HG03378 (cell line): ENCODE measurements at regions not wholly inside any gene's neighbourhood (a gene's known extent, or its start where the extent isn't known, plus 50 kb on each side); places are given as distances from the start of the nearest gene placed in this dataset.

ENCODE experiments used
- ATAC-seq: cut with Tn5 transposase; IDR thresholded peaks from one replicate; pipeline ENCODE4 v1.9.1; 2021; ENCODE audit warnings: mild to moderate bottlenecking, moderate library complexity; ENCODE audit not compliant: unreplicated experiment

DNA sequence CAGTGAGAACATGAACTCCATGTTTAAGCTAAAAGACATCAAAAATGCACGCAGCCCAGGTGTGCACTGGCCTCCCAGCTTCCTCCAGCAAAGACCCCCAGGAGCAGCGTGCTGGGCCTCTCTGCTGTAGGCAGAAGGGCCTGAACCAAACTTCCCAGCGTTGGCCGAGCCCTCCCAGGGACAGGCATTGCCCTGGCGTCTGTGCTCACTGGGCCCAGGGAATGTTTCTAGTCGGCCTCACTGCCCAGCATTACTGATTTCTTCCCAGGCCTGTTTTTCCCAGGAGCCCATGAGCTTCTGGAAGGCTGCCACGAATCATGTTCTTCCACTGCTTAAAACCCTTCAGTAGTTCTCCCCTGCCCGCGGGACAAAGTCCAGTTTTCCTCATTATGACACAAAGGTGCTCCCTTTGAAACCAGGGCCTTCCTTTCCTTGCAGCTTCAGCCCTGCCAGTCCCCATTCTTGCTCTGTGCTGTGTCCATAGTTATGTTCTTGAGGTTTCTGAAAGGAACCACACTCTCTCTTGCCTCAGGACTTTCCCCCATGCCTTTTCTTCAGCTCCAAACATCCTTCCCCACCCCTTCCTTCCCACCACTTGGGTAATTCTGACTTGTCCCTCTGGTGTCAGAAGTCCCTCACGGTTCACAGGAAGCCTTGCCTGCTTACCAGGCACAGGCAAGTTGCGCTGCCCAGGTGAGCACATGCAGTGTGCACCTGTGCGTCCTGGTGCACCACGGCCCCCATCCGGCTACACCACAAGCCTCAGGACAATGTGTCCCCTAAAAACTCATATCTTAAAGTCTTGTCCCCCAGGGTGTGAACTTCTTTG, 93.4 kb upstream of the ENPP6 start:
- ATAC-seq: no peak

DNA sequence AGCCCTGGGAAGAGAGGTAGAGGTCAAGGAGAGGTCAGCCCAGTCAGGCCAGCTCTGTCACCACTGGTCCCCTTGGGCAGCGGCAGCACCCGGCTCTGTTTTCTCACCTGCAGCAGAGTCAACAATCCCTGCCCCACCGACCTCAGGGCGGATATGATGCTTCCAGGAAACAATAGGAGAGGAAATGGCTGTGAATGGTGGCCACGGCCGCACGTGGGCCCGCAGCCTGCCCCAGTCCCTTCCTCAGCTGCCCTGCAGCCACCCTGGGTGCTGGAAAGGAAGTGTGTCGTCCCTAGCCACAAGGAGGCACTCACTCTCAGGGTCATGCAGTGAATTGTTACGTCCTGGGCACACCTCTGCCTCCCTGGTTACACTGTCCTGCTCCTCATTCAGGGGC, 92.5 kb upstream of the ENPP6 start:
- ATAC-seq: no peak

DNA sequence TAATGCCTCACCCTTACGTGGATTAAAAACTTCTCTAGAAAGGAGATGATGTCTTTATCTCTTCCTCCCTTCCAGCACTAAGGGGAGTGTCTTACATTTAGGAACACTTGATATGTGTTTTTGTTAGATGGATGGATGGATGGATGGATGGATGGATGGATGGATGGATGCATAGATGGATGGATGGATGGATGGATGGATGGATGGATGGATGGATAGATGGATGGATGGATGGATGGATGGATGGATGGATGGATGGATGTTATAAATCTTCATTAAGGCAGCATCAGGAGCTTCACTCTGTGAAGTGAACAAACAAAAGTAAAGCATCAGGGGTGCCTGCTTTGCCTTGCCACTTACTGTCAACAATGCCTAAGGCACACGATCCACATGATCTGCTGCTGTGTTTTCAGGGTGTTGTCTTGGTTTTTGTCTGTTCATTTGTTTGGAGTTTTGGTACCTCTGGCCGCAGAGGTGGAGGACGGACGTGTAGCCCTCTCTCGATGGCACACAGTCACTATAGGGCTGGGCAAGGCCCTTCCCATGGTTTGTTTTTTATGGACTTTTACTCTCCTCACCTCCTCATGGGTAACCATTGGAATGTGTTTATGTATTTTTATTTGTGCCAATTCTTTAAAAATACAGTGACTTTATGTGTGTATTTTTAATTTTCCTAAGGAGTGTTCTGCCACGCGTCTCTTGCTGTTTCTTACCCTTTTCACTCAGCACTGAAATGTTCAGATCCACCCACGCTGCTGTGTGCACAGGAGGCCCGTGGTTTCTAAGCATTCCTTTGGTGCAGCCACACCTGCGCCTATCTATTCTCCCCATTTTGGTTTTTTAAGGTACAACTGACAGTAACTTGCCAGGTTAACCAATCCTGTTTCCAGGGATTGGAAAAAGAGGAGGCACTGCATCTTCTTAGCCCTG, 91.8 kb upstream of the ENPP6 start:
- ATAC-seq: no peak

DNA sequence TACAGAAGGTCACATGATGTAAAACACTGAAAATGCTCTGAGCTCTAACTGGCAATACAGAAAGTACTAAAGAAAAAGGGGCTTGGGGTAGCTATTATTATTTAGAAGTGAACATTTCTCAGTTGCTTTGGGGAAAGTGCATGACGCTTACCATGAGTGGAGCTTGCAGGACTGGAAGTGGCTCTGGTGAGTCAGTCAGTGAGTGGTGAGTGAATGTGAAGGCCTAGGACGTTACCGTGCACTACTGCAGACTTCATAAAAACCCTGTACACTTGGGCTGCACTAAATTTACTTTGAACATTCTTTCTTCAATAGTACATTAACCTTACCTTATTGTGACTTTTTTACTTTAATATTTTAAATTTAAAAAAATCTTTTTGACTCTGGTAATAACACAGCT, 89.3 kb upstream of the ENPP6 start:
- no peak for ATAC-seq

DNA sequence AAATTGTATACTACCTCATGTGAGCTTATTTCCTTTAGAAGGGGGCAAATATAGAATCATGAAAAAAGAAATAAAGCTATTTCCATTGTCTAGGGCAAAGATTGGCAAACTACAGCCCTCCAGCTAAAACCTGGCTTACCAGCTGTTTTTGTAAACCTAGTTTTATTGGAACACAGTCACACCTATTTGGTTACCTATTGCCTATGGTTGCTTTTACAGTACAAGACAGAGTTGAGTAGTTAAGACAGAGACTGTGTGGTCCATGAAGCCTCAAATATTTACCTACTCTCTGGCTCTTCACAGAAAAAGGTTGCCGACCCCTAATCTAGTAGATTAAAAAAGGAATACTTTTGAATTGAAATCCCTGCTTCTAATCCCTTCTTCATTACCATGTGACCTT, 88.8 kb upstream of the ENPP6 start:
- ATAC-seq: no peak

DNA sequence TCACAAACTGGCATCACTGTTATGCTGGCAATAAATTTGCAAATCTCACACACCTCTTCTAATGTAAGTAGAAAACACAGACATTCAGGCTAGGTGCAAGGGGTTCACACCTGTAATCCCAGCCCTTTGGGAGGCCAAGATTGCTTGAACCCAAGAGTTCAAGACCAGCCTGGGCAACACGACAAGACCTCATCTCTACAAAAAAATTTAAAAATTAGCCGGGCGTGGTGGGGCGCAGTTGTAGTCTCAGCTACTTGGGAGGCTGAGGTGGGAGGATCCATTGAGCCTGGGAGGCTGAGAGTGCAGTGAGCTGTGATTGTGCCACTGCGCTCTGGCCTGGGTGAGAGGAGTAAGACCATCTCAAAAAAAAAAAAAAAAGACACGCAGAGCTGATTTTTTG, 83.1 kb upstream of the ENPP6 start:
- ATAC-seq: no peak

DNA sequence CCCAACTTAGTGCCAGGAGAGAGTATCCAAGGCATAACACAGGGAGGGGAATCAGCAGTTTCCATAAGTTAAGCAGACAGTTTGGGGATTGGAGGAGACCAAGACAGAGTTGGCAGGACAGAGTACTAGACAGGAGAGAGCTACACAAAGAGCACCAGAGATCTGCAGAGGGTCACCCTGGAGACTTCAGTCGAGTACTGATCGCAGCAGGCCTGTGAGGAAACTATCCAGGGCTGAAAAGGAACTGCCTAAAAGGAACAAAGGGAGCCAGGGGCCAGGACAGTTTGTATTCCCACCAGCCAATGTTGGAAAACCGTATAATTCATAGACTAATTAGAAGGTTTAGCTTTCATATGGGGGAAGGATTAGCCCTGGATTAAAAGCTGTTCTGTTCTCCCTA, 80.6 kb upstream of the ENPP6 start:
- no peak for ATAC-seq

DNA sequence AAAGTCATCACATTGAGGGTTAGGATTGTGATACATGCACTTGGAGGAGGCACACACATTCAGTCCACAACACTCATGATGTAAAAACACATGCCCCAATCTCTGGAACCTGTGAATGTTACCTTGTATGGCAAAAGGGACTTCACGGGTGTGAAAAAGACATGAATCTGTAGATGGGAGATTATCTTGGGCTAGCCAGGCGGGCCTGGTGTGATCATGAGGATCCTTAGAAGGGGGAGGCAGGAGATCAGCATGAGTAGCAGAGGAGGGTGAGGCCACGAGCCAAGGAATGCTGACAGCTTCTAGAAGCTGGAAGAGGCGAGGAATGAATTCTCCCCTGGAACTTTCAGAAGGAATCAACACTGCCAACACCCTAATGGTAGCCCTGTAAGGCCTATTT, 77.5 kb upstream of the ENPP6 start:
- ATAC-seq: no peak

DNA sequence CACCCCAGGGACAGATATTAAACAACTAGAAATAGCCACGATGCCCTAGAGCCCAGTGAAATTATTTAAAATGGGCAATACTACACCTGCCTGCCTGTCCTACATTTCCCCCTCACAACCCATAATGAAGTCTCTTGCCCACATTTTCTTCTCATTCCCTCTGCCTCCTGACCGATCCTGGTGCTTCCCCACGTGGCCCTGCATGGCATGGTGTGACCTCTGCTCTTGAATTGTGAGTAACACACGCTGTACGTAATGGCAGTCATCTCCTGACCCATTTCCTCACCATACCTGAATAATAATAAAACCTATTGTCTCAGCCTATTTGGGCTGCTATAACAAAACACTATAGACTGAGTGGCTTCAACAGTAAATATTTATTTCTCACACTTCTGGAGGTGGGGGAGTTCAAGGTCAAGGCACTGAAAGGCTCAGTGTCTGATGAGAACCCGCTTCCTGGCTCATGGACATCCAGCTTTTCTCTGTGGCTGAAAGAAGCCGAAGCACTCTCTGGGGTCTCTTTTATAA, 77.0 kb upstream of the ENPP6 start:
- no peak for ATAC-seq

DNA sequence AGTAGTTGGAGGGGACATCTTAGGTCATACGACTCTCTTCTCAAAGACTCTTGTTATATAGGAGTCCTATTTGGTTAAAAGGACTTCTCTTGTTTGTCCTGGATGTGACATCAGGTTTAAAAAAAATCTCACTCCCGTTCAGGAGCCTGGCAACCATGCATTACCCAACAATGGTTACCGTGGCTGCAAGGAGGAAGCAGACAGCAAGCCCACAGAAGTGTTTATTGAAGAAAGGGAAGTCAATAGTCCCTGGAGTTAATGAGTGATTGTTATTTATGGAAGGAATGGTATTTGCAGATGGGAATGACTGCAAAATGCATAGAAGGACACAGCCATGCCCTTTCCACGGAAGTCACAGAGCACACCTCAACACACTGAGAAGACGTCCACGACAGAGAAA, 75.9 kb upstream of the ENPP6 start:
- ATAC-seq: no peak

DNA sequence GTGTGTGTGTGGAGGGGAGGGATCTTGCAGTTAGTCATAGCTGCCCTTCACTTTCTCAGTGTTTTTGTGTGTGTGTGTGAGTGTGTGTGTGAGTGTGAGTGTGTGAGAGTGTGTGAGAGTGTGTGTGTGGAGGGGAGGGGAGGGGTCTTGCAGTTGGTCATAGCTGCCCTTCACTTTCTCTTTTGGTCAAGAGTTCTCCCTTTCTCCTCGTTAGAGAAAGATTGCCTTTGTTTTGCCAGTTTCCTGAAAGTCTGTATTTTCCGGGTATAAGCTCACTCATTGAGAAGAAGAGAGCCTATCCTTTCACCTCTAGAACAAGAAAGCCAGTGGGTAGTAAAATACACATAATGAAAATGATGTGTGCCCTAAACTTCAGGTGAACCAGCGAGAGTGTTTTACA, 75.2 kb upstream of the ENPP6 start:
- ATAC-seq: no peak

DNA sequence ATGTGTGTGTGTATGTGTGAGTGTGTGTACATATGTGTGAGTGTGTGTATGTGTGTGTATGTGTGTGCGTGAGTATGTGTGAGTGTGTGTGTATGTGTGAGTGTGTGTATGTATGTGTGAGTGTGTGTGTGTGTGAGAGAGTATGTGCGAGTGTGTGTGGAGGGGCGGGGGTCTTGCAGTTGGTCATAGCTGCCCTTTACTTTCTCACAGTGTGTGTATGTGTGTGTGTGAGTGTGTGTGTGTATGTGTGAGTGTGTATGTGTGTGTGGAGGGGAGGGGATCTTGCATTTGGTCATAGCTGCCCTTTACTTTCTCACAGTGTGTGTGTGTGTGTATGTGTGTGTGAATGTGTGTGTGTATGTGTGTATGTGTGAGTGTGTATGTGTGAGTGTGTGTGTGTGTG, 74.8 kb upstream of the ENPP6 start:
- ATAC-seq: no peak

DNA sequence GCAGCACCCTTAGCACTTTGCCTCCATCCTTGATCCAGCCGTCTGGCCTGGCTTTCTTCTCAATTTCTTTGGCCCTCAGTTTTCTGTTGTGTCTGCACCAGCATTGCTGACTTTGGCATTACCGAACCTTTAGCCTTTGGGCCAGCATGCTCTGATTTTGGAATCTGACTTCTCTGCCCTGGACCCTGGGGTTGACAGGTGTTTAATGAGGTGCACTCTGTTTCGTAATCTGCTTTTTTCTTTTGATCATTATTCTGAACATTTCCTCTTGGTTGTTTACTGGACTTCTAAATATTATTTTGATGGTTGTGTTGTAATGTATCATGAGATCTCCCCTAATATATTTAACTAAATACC, 71.5 kb upstream of the ENPP6 start:
- ATAC-seq: no peak

DNA sequence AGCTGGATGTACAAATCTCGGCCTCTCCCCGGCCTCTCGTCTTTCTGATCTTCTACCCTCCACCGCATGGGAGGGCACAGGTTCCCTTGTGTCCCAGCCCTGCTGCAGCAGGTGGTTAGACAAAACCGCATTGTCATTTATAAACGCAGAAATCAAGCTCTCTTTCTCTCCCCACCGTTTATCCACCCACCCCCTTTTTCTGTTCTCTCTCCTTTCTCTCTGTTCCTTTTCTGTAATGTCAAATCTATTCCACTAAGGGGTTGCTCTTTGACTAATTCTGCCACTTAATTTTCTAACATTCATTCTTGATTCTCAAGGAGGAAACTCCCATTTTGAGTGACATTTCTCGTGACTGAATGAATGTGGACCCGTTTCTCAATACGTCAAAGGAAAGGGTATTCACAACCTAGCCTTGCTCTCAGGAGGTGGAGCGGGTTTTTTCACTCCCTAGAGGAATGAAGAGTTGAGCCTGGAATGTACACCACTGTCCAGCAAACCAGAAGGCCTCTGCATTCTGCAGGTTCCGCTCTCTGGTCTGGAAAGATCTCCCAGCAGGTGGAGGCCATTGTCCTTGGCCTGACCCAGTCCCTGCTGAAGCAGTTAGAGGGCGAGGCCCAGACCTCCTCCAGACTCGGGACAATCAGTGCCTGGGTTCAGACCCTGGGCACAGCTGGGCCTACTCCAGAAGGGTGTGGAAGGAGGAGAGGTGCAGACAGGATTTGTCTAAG, 70.9 kb upstream of the ENPP6 start:
- peak; percentile 57 for ATAC-seq

DNA sequence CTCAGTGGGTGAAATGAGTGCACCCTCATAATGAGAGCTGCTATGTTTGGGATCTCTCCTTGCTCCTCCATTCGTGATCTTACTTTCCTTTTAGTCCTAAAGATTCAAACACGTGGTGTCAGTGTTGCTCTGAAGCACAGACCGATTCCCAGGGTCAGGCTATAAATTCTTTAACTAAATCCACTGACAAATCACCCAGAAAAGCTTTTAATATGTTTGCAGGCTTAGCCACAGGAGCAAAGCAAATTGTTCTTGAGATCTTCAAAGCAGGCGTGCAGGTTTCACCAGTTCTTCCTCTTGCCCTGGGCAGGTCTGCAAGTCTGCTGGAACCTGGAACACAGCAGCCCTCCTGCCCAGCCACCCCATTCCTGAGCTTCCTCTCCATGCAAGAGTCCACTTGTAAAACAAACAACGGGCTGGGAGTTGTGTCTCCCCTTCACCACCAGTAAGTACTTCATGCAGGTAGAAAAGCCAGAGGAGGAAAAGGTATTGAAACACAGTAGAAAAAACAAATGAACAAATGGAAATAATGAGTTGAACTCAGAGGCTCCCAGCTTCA, 70.1 kb upstream of the ENPP6 start:
- no peak for ATAC-seq

DNA sequence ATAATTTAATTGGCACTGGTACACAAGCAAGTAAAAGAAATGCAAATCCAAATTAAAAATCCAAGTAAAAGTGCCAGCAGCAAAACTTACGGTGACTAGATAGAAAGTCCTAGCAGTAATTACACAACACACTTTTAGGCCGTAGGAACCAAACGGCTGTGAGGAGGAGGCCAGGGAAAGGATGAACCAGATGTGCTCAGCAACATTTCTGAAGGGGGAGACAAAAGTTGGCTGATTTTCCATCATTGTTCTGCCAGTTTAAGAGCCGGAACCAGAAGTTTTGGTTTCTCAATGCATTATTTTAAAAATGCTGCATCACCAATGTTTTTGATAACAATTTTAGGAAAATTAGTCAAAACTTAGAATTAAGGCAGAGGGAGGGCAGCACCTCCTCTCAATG, 68.7 kb upstream of the ENPP6 start:
- no peak for ATAC-seq

DNA sequence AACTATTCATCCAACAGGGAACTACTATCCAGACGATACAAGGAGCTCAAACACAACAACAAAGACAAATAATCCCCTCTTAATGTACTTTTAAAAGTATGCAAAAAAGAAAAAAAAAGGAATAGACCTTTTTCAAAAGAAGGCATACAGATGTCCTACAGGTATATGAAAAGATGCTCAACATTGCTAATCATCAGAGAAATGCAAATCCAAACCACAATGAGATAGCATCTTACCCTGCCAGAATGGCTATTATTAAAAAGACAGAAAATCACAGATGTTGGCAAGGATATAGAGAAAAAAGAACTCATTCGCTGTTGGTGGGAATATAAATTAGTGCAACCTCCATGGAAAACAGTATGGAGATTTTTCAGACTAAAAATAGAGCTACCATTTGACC, 67.1 kb upstream of the ENPP6 start:
- no peak for ATAC-seq

DNA sequence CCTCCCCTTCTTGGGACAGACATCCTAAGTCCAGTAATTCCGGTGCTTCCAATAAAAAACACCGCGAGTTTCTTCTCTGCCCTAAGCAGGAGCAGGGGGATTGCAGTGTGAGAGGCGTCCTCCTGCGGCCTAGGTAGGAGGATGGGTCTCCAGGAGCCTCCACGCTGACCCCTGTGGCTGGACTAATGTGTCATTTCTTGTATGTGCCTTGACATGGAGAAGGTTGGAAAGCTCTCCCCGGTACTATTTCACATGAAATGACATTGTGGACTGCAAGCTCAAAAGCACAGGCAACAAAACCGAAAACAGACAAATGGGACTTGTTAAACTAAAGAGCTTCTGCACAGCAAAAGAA, 66.6 kb upstream of the ENPP6 start:
- ATAC-seq: no peak

DNA sequence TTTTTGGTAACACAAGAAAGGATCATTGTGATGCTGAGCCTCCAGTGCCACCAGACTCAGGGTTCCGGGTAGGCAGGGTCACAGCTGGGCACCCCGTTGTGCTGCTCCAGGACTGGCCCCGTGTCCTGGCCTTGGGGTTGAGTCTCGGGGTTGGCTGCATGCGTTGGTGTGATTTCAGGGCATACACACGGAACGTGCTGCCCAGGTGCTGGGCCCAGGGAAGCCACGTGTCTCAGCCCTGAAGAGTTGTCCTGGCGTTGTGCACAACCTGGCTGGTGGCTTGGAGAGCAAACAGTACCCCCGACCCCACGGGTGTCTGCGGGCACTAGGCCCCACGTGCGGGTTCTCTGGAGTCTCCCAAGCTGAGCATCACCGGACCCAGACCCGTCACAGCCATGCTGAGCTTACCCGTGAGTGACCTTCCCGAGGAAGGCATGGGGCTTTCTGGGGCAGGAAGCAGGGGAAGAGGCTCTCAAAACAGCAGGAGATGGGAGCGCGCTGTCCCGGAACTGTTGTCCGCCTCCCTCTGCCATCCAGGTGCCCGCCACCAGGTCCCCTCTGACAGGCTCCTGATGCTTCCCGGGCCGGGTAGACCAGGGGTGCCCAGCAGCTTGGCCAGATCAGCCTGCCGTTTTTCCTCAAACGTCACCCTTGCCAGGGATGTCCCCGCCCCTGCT, 66.1 kb upstream of the ENPP6 start:
- no peak for ATAC-seq

DNA sequence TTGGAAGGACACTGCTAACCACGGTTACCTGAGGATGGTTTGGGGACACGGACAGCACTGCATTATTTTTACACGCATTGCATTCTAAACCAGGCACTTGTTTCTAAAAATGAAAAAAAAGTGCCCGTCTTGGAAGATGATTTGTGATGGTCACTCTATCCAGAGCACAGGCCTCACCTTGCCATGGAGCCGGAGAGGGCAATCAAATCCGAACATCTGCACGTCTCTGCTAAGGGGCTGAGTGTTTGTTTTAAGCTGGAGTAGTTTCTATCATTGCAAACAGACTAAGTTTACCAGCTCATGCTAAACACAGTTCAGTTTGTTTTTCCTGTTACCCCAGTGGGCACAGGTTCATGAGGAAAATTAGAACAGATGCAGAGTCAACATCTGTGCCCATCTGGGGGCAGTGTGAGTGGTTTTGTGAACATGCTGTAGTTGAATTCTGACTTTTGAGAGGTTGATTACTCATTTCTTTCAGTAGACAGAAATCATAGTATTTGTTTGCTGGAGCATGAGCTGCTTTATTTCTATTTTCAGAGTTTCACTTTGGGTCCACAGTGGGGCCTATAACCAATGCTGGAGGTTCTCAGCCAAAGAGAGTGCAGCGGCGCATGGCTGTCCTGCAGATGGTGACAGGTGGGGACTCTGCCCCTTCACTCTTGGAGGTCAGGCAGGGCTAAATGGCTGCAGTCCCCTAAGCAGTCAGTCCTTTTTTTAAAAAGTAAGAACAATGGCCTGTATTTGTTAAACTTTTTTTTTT, 65.4 kb upstream of the ENPP6 start:
- peak; percentile 65 for ATAC-seq
